Keratinocyte (primary cell): ENCODE measurements at regions not wholly inside any gene's neighbourhood (a gene's known extent, or its start where the extent isn't known, plus 50 kb on each side); places are given as distances from the start of the nearest gene placed in this dataset.

ENCODE experiments used
- DNase-seq: peaks from one replicate; pipeline ENCODE4 v3.0.0-alpha.2; 2011; ENCODE audit warnings: low read depth, missing footprints, low spot score
- FAIRE-seq: peaks from 2 replicates; lab custom pipeline; 2011; peaks lifted over from hg19 to GRCh38; lab: Jason Lieb, UNC
- H2AFZ ChIP-seq: 2 replicates; pipeline ENCODE4 v1.6.0; 2012; ENCODE audit warnings: low read length, control low read depth, inconsistent platforms; ENCODE audit not compliant: control insufficient read depth
- H3K27ac ChIP-seq: 2 replicates; pipeline ENCODE4 v1.5.1; 2011; ENCODE audit warnings: low read length; ENCODE audit not compliant: control insufficient read depth, insufficient read depth
- H3K27me3 ChIP-seq: 3 replicates; pipeline ENCODE4 v1.6.0; 2011; ENCODE audit warnings: low read length; ENCODE audit not compliant: control insufficient read depth, insufficient read depth; ENCODE audit errors: extremely low read depth
- H3K36me3 ChIP-seq, 2 experiments: 2 replicates in 1 of 2; 3 replicates in 1 of 2; pipeline ENCODE4 v1.5.1; 2011; ENCODE audit warnings: low read length in 2 of 2, mild to moderate bottlenecking in 1 of 2; ENCODE audit not compliant: control insufficient read depth in 2 of 2, insufficient read depth in 2 of 2; ENCODE audit errors: extremely low read depth in 1 of 2
- H3K4me1 ChIP-seq: 3 replicates; pipeline ENCODE4 v1.5.1; 2011; ENCODE audit warnings: low read length; ENCODE audit not compliant: control insufficient read depth, insufficient read depth; ENCODE audit errors: extremely low read depth
- H3K4me2 ChIP-seq: 3 replicates; pipeline ENCODE4 v1.6.0; 2011; ENCODE audit warnings: low read depth, low read length; ENCODE audit not compliant: control insufficient read depth, insufficient read depth; ENCODE audit errors: extremely low read depth
- H3K4me3 ChIP-seq, 3 experiments: fragments of 200-600 bp in 1 of 3; sonication (generic) in 1 of 3; 2 replicates in 2 of 3; 3 replicates in 1 of 3; pipeline ENCODE4 v1.5.1; 2011 to 2016; ENCODE audit warnings: low read length in 3 of 3, mild to moderate bottlenecking in 3 of 3, control low read depth in 2 of 3, inconsistent platforms in 1 of 3, low read depth in 1 of 3, mixed read lengths in 1 of 3, mixed run types in 1 of 3, moderate library complexity in 1 of 3; ENCODE audit not compliant: control insufficient read depth in 2 of 3, insufficient read depth in 2 of 3; ENCODE audit errors: extremely low read depth in 1 of 3
- H3K79me2 ChIP-seq: 2 replicates; pipeline ENCODE4 v1.6.0; 2012; ENCODE audit warnings: low read length; ENCODE audit not compliant: control insufficient read depth, insufficient read depth
- H3K9ac ChIP-seq: 3 replicates; pipeline ENCODE4 v1.6.0; 2011; ENCODE audit warnings: low read length; ENCODE audit not compliant: control insufficient read depth, insufficient read depth; ENCODE audit errors: extremely low read depth
- H3K9me1 ChIP-seq: 3 replicates; pipeline ENCODE4 v1.6.0; 2011; ENCODE audit warnings: low read length; ENCODE audit not compliant: control insufficient read depth, insufficient read depth; ENCODE audit errors: extremely low read depth
- H3K9me3 ChIP-seq: 2 replicates; pipeline ENCODE4 v1.5.1; 2012; ENCODE audit warnings: low read depth, low read length; ENCODE audit not compliant: control insufficient read depth
- H4K20me1 ChIP-seq: 3 replicates; pipeline ENCODE4 v1.6.0; 2011; ENCODE audit warnings: low read length; ENCODE audit not compliant: control insufficient read depth, insufficient read depth; ENCODE audit errors: extremely low read depth
- EZH2 ChIP-seq: IDR thresholded peaks from one replicate; pipeline ENCODE4 v1.6.1; 2012; ENCODE audit warnings: inconsistent platforms, mild to moderate bottlenecking, low read length, moderate library complexity
- dilution Hi-C: fragments of 300-500 bp; cut with MboI; formaldehyde crosslinking; loops from one replicate; pipeline ENCODE4 v1.7.0; 2020; ENCODE audit warnings: low sequenced_read_pairs; ENCODE audit not compliant: extremely low pct_ligation_motif_present
- TF ChIP-seq, protein P1 (sequence below), 3 experiments: IDR thresholded peaks in 1 of 3; conservative IDR thresholded peaks in 1 of 3; optimal IDR thresholded peaks in 1 of 3; 2 replicates in 2 of 3; 3 replicates in 1 of 3; pipeline versions ENCODE3 to v1.5.1; 2011; ENCODE audit warnings: low read length in 3 of 3, mild to moderate bottlenecking in 3 of 3, moderate library complexity in 2 of 3, control low read depth in 1 of 3, inconsistent platforms in 1 of 3; ENCODE audit not compliant: insufficient read depth in 2 of 3; ENCODE audit errors: extremely low read depth in 1 of 3

DNA sequence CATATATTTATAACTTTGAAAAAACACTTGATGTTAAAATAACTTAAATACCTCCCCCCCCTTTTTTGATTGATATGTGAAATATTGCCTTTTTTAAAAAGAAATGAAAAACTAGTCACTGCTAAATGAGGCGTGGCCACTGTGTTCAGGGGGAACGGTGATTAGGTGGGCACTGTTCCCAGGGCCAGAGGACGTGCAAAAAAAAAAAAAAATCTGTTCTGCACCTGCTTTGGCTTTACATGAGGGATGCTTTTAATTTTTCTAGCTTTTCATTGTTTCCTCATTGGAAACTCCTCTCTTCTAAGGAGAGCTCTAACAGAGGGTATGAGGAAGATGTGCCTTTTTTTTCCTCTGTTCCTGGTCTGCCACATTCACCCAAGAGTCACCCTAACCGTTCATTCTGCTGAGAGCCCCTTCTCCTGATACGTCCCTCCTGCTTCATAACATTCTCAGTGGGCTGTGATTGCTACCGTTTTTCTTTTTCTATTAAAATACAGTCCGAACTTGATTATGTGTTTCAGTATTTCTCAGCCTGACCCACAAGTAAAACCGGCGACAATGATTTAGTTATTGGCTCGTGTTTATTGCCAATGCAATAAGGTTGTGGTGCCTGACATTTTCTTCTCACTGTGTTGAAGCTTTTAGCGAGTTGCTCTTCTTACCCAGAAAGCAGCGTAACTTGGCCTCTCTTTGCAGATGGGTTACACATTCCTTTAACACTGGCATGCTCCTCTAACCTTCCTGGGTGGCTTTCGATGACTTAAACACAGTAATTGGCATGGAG, 64.8 kb upstream of the ZNF536 start:
- Histone ChIP-seq H3K4me3 (no peak overlapping the region), H3K9ac (no peak overlapping the region), H3K4me1 (no peaks in the 10 kb centered on the region), H3K27ac (no peak overlapping the region), H3K27me3 (no peaks in the 10 kb centered on the region), H3K36me3 (no peaks in the 10 kb centered on the region), H3K9me1 (no peaks in the 10 kb centered on the region), H3K4me2 (no peak overlapping the region), H3K9me3 (no peaks in the 10 kb centered on the region), H3K79me2 (no peaks in the 10 kb centered on the region), H4K20me1 (no peaks in the 10 kb centered on the region), H2AFZ (no peak overlapping the region)
- TF ChIP-seq EZH2: no peak
- TF ChIP-seq, protein P1, sequence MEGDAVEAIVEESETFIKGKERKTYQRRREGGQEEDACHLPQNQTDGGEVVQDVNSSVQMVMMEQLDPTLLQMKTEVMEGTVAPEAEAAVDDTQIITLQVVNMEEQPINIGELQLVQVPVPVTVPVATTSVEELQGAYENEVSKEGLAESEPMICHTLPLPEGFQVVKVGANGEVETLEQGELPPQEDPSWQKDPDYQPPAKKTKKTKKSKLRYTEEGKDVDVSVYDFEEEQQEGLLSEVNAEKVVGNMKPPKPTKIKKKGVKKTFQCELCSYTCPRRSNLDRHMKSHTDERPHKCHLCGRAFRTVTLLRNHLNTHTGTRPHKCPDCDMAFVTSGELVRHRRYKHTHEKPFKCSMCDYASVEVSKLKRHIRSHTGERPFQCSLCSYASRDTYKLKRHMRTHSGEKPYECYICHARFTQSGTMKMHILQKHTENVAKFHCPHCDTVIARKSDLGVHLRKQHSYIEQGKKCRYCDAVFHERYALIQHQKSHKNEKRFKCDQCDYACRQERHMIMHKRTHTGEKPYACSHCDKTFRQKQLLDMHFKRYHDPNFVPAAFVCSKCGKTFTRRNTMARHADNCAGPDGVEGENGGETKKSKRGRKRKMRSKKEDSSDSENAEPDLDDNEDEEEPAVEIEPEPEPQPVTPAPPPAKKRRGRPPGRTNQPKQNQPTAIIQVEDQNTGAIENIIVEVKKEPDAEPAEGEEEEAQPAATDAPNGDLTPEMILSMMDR (optimal IDR thresholded peaks at IDR 0.05 in 1 of 3, IDR thresholded peaks at IDR 0.05 in 1 of 3, conservative IDR thresholded peaks at IDR 0.05 in 1 of 3; ENCODE audit: extremely low read depth in 1 of 3, insufficient read depth in 2 of 3, low read length in 3 of 3): no peak
- FAIRE-seq: no peak
- dilution Hi-C loops: no loop called here
- DNase-seq: no peak

DNA sequence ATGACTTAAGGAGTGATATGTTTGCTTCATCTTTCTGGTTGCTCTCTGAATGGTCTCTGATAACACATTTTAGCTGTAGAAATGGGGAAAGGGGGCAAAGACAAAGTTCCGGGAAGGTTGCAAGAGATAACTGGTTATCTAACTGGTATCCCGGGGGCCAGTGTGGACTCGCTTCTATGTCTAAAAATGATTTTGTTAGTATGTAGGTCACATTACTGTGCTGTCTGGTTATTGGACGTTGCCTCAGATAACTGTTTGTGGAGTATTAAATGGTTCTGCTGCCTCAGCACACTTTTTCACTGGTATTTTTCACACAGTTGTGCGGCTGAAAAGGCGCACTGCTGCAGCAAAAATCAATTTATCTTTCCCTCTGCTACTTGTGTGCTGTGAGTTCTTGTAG, 63.0 kb upstream of the ZNF536 start:
- Histone ChIP-seq H3K79me2 (no peaks in the 10 kb centered on the region), H3K27me3 (no peaks in the 10 kb centered on the region), H3K4me2 (no peak overlapping the region), H2AFZ (no peak overlapping the region), H3K9me1 (no peaks in the 10 kb centered on the region), H3K27ac (no peak overlapping the region), H3K36me3 (no peaks in the 10 kb centered on the region), H3K9ac (no peak overlapping the region), H3K9me3 (peaks cover 3% of the 10 kb centered on the region), H4K20me1 (no peaks in the 10 kb centered on the region), H3K4me3 (no peak overlapping the region), H3K4me1 (no peaks in the 10 kb centered on the region)
- FAIRE-seq (no peak), DNase-seq (no peak)
- dilution Hi-C loops: no loop called here
- TF ChIP-seq, protein P1 (optimal IDR thresholded peaks at IDR 0.05 in 1 of 3, IDR thresholded peaks at IDR 0.05 in 1 of 3, conservative IDR thresholded peaks at IDR 0.05 in 1 of 3; ENCODE audit: extremely low read depth in 1 of 3, insufficient read depth in 2 of 3, low read length in 3 of 3): no peak
- TF ChIP-seq EZH2: no peak
